H1 (cell line): ENCODE measurements at regions not wholly inside any gene's neighbourhood (a gene's known extent, or its start where the extent isn't known, plus 50 kb on each side); places are given as distances from the start of the nearest gene placed in this dataset.

Experiments
- CTCF ChIA-PET: fragments of 300-600 bp; sonication (Branson Sonifier 250); formaldehyde crosslinking; loops from one replicate; lab custom pipeline; 2021; ENCODE audit not compliant: partially characterized antibody; lab: Charles Lee
- POLR2A ChIA-PET: fragments of 300-600 bp; sonication (Branson Sonifier 250); formaldehyde crosslinking; loops from one replicate; lab custom pipeline; 2021; ENCODE audit warnings: inconsistent platforms; ENCODE audit not compliant: partially characterized antibody; lab: Charles Lee
- DNase-seq, 2 experiments: peaks; one replicate each; pipeline versions ENCODE4 v3.0.0 to v3.0.0-alpha.2; 2010 to 2022; ENCODE audit warnings: low spot score in 2 of 2, low read depth in 1 of 2, mixed read lengths in 1 of 2
- FAIRE-seq: peaks from 2 replicates; lab custom pipeline; 2011; peaks lifted over from hg19 to GRCh38; lab: Jason Lieb, UNC
- H2AFZ ChIP-seq: 2 replicates; pipeline ENCODE4 v1.8.1; 2012; ENCODE audit warnings: low read length, inconsistent platforms
- H2AK5ac ChIP-seq: 2 replicates; pipeline ENCODE4 v1.6.1; 2013; ENCODE audit warnings: low read depth, low read length
- H2BK120ac ChIP-seq: replicated peaks from 2 replicates; pipeline ENCODE3; 2013; ENCODE audit warnings: low read depth, low read length, inconsistent platforms
- H2BK12ac ChIP-seq: 2 replicates; pipeline ENCODE4 v1.6.1; 2013; ENCODE audit warnings: low read depth, low read length
- H2BK15ac ChIP-seq: 2 replicates; pipeline ENCODE4 v1.6.1; 2013; ENCODE audit warnings: low read length
- H2BK20ac ChIP-seq: 2 replicates; pipeline ENCODE4 v1.6.1; 2013; ENCODE audit warnings: low read length
- H2BK5ac ChIP-seq: 2 replicates; pipeline ENCODE4 v1.6.1; 2013; ENCODE audit warnings: low read depth, low read length
- H3K14ac ChIP-seq: 2 replicates; pipeline ENCODE4 v1.6.1; 2013; ENCODE audit warnings: inconsistent platforms; ENCODE audit not compliant: insufficient read length
- H3K18ac ChIP-seq: 2 replicates; pipeline ENCODE4 v1.6.1; 2013; ENCODE audit warnings: low read length; ENCODE audit errors: extremely low read depth
- H3K23ac ChIP-seq: 2 replicates; pipeline ENCODE4 v1.6.1; 2013; ENCODE audit warnings: inconsistent platforms; ENCODE audit not compliant: insufficient read length
- H3K23me2 ChIP-seq: 2 replicates; pipeline ENCODE4 v1.6.1; 2013; ENCODE audit warnings: low read depth, low read length
- H3K27ac ChIP-seq: 2 replicates; pipeline ENCODE4 v1.6.1; 2011; ENCODE audit warnings: low read depth, low read length, inconsistent platforms
- H3K27me3 ChIP-seq, 4 experiments: replicated peaks in 1 of 4; 1 replicate in 1 of 4; 2 replicates in 3 of 4; pipeline versions ENCODE4 v1.6.1 to v1.8.1; 2011 to 2013; ENCODE audit warnings: low read length in 3 of 4, mild to moderate bottlenecking in 3 of 4, inconsistent platforms in 2 of 4, mixed read lengths in 2 of 4, moderate library complexity in 1 of 4; ENCODE audit not compliant: control insufficient read depth in 3 of 4, insufficient read depth in 3 of 4; ENCODE audit errors: extremely low read depth in 1 of 4
- H3K36me3 ChIP-seq, 4 experiments: 2 replicates each; pipeline versions ENCODE4 v1.6.1 to v1.8.1; 2011 to 2013; ENCODE audit warnings: mild to moderate bottlenecking in 4 of 4, low read length in 3 of 4, moderate library complexity in 2 of 4, control low read depth in 1 of 4, inconsistent platforms in 1 of 4; ENCODE audit not compliant: insufficient read depth in 4 of 4, control insufficient read depth in 2 of 4
- H3K4ac ChIP-seq: replicated peaks from 2 replicates; pipeline ENCODE3; 2013; ENCODE audit warnings: low read length, low read depth, mixed read lengths, inconsistent platforms; ENCODE audit not compliant: insufficient read length
- H3K4me1 ChIP-seq, 4 experiments: replicated peaks in 1 of 4; 1 replicate in 1 of 4; 2 replicates in 3 of 4; pipeline versions ENCODE4 v1.6.1 to v1.8.1; 2011 to 2013; ENCODE audit warnings: low read length in 3 of 4, inconsistent platforms in 2 of 4, mixed read lengths in 1 of 4; ENCODE audit not compliant: insufficient read depth in 4 of 4, control insufficient read depth in 3 of 4
- H3K4me2 ChIP-seq, 2 experiments: 2 replicates each; pipeline versions ENCODE4 v1.6.1 to v1.8.1; 2011 to 2013; ENCODE audit warnings: low read depth in 2 of 2, low read length in 2 of 2, control low read depth in 1 of 2, inconsistent platforms in 1 of 2, mild to moderate bottlenecking in 1 of 2; ENCODE audit not compliant: insufficient read depth in 1 of 2
- H3K4me3 ChIP-seq, 4 experiments: fragments of 200-600, 300-600 bp in 1 of 4; sonication (generic), shearing (Covaris generic), sonication (Bioruptor Twin) in 1 of 4; 2 replicates each; pipeline versions ENCODE4 v1.5.1 to v1.8.1; 2011 to 2016; ENCODE audit warnings: low read length in 4 of 4, low read depth in 3 of 4, control low read depth in 2 of 4, inconsistent platforms in 2 of 4, mild to moderate bottlenecking in 2 of 4, mixed read lengths in 1 of 4, moderate library complexity in 1 of 4; ENCODE audit not compliant: insufficient read depth in 2 of 4; ENCODE audit errors: extremely low read depth in 1 of 4
- H3K56ac ChIP-seq: replicated peaks from 2 replicates; pipeline ENCODE3; 2013; ENCODE audit warnings: low read depth, mild to moderate bottlenecking, mixed read lengths, low read length, inconsistent platforms; ENCODE audit not compliant: insufficient read length
- H3K79me1 ChIP-seq: 2 replicates; pipeline ENCODE4 v1.6.1; 2013; ENCODE audit warnings: low read depth, low read length, control low read depth
- H3K79me2 ChIP-seq, 2 experiments: 2 replicates each; pipeline versions ENCODE4 v1.6.1 to v1.8.1; 2012 to 2013; ENCODE audit warnings: low read length in 2 of 2, mild to moderate bottlenecking in 2 of 2, inconsistent platforms in 1 of 2; ENCODE audit not compliant: insufficient read depth in 2 of 2, control insufficient read depth in 1 of 2
- H3K9ac ChIP-seq, 4 experiments: replicated peaks in 1 of 4; 1 replicate in 1 of 4; 2 replicates in 3 of 4; pipeline versions ENCODE4 v1.6.1 to v1.8.1; 2011 to 2013; ENCODE audit warnings: low read depth in 3 of 4, low read length in 3 of 4, control low read depth in 2 of 4, mild to moderate bottlenecking in 2 of 4, moderate library complexity in 2 of 4, inconsistent platforms in 1 of 4; ENCODE audit errors: extremely low read depth in 1 of 4
- H3K9me3 ChIP-seq, 2 experiments: 2 replicates each; pipeline versions ENCODE4 v1.6.1 to v1.8.1; 2012 to 2013; ENCODE audit warnings: mild to moderate bottlenecking in 2 of 2, moderate library complexity in 2 of 2, control low read depth in 1 of 2, inconsistent platforms in 1 of 2, low read depth in 1 of 2, low read length in 1 of 2, mixed read lengths in 1 of 2; ENCODE audit not compliant: insufficient read depth in 2 of 2
- H4K20me1 ChIP-seq, 2 experiments: replicated peaks in 1 of 2; 2 replicates each; pipeline versions ENCODE3 to v1.8.1; 2011 to 2013; ENCODE audit warnings: inconsistent platforms in 2 of 2, low read length in 2 of 2, mild to moderate bottlenecking in 1 of 2; ENCODE audit not compliant: insufficient read depth in 2 of 2, control insufficient read depth in 1 of 2
- H4K5ac ChIP-seq: 2 replicates; pipeline ENCODE4 v1.6.1; 2013; ENCODE audit warnings: low read length, low read depth, mixed read lengths, inconsistent platforms; ENCODE audit not compliant: insufficient read length
- H4K8ac ChIP-seq: 2 replicates; pipeline ENCODE4 v1.8.0; 2013; ENCODE audit warnings: mild to moderate bottlenecking, moderate library complexity, low read length, inconsistent platforms; ENCODE audit not compliant: insufficient read depth; ENCODE audit errors: extremely low read depth
- H4K91ac ChIP-seq: replicated peaks from 2 replicates; pipeline ENCODE3; 2013; ENCODE audit warnings: low read length, mixed read lengths, inconsistent platforms; ENCODE audit not compliant: insufficient read length
- KDM1A ChIP-seq: fragments of 200-600, 300-600 bp; sonication (generic); IDR thresholded peaks from 2 replicates; pipeline ENCODE4 v1.7.1; 2016; ENCODE audit warnings: mild to moderate bottlenecking, low read length, borderline replicate concordance
- NRF1 ChIP-seq: IDR thresholded peaks from 2 replicates; pipeline ENCODE4 v1.6.1; 2011; ENCODE audit warnings: mild to moderate bottlenecking, low read depth, low read length, improper control_type of control experiment
- RNF2 ChIP-seq: fragments of 200-900, 300-1000 bp; sonication (generic); IDR thresholded peaks from 2 replicates; pipeline ENCODE4 v1.7.1; 2016; ENCODE audit warnings: borderline replicate concordance, low read depth, mild to moderate bottlenecking, antibody characterized with exemption, low read length; ENCODE audit not compliant: poor library complexity, severe bottlenecking; ENCODE audit errors: missing control alignments
- WGBS, 2 experiments: shearing (Covaris generic) in 1 of 2; methylation state at CpG; one replicate each; pipeline versions ENCODE4 v1.1.6 to v1.1.7; 2013 to 2015; ENCODE audit warnings: low lambda C conversion rate in 2 of 2, mixed read lengths in 2 of 2, inconsistent platforms in 1 of 2, low coverage in 1 of 2, missing lambda C conversion rate in 1 of 2; ENCODE audit not compliant: insufficient replicate concordance in 2 of 2, insufficient coverage in 1 of 2, insufficient read length in 1 of 2; ENCODE audit errors: extremely low coverage in 1 of 2, missing lambda C conversion rate in 1 of 2; 5-methylcytosine and 5-hydroxymethylcytosine counted together

GRCh38 chr18:64992654-64993053 lies 758.2 kb upstream of the CDH7 start:
- Histone ChIP-seq H3K27ac (no peak overlapping the region), H3K79me2 (no peaks in the 10 kb centered on the region), H3K4me1 (no peaks in the 10 kb centered on the region), H2BK20ac (no peak overlapping the region), H4K8ac (no peak overlapping the region), H3K9me3 (no peaks in the 10 kb centered on the region), H3K4me3 (no peak overlapping the region), H2BK12ac (no peak overlapping the region), H3K36me3 (no peaks in the 10 kb centered on the region), H3K14ac (no peak overlapping the region), H4K91ac (no peak overlapping the region), H2AFZ (no peak overlapping the region), H3K4me2 (no peak overlapping the region), H3K23me2 (no peaks in the 10 kb centered on the region), H4K5ac (no peak overlapping the region), H3K18ac (no peak overlapping the region), H2BK15ac (no peak overlapping the region), H2BK5ac (no peak overlapping the region), H2BK120ac (no peak overlapping the region), H3K27me3 (no peaks in the 10 kb centered on the region), H3K79me1 (no peaks in the 10 kb centered on the region), H4K20me1 (no peaks in the 10 kb centered on the region), H3K56ac (no peak overlapping the region), H3K4ac (no peak overlapping the region), H2AK5ac (no peak overlapping the region), H3K9ac (no peak overlapping the region), H3K23ac (no peak overlapping the region)
- FAIRE-seq, result no peak
- no peak for DNase-seq
- 94% methylated on average over 1 of the region's 1 CpG; no CpG with 5 or more reads in 1 of the 2 experiments for WGBS, 2 experiments
- CTCF ChIA-PET, result no interaction called here
- POLR2A ChIA-PET, result no interaction called here
- TF ChIP-seq NRF1 (no peak), RNF2 (no peak), KDM1A (no peak)
